Tibial nerve (tissue), 4 donors: ENCODE measurements at regions not wholly inside any gene's neighbourhood (a gene's known extent, or its start where the extent isn't known, plus 50 kb on each side); places are given as distances from the start of the nearest gene placed in this dataset.

Source experiments
- EP300 ChIP-seq, 2 donors: sonication (generic); formaldehyde crosslinking; IDR thresholded peaks; one replicate each; pipeline ENCODE4 v1.6.1; 2017; ENCODE audit warnings: antibody characterized with exemption in 2 of 2, mild to moderate bottlenecking in 1 of 2
- TF ChIP-seq, protein P1 (sequence below), 5 experiments: fragments of 200-600 bp in 3 of 5; fragments of 450-650 bp in 2 of 5; sonication (generic) in 3 of 5; IDR thresholded peaks; one replicate each; pipeline ENCODE4 v1.5.1; 2016 to 2019; ENCODE audit warnings: antibody characterized with exemption in 5 of 5, mild to moderate bottlenecking in 3 of 5, moderate library complexity in 2 of 5

GRCh38 chr5:38789777-38790176, 56.0 kb upstream of the OSMR start:
- TF ChIP-seq, protein P1, sequence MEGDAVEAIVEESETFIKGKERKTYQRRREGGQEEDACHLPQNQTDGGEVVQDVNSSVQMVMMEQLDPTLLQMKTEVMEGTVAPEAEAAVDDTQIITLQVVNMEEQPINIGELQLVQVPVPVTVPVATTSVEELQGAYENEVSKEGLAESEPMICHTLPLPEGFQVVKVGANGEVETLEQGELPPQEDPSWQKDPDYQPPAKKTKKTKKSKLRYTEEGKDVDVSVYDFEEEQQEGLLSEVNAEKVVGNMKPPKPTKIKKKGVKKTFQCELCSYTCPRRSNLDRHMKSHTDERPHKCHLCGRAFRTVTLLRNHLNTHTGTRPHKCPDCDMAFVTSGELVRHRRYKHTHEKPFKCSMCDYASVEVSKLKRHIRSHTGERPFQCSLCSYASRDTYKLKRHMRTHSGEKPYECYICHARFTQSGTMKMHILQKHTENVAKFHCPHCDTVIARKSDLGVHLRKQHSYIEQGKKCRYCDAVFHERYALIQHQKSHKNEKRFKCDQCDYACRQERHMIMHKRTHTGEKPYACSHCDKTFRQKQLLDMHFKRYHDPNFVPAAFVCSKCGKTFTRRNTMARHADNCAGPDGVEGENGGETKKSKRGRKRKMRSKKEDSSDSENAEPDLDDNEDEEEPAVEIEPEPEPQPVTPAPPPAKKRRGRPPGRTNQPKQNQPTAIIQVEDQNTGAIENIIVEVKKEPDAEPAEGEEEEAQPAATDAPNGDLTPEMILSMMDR (IDR thresholded peaks at IDR 0.05): no peak
- TF ChIP-seq EP300 (IDR thresholded peaks at IDR 0.05): no peak
